SIG-M5 treated with dmso at 0.1 percent for 504 hours (cell line): ENCODE measurements at regions not wholly inside any gene's neighbourhood (a gene's known extent, or its start where the extent isn't known, plus 50 kb on each side); places are given as distances from the start of the nearest gene placed in this dataset.

Experiments used
- DNase-seq: peaks from one replicate; lab custom pipeline; 2025; ENCODE audit not compliant: unreplicated experiment; lab: John Stamatoyannopoulos, UW

DNA sequence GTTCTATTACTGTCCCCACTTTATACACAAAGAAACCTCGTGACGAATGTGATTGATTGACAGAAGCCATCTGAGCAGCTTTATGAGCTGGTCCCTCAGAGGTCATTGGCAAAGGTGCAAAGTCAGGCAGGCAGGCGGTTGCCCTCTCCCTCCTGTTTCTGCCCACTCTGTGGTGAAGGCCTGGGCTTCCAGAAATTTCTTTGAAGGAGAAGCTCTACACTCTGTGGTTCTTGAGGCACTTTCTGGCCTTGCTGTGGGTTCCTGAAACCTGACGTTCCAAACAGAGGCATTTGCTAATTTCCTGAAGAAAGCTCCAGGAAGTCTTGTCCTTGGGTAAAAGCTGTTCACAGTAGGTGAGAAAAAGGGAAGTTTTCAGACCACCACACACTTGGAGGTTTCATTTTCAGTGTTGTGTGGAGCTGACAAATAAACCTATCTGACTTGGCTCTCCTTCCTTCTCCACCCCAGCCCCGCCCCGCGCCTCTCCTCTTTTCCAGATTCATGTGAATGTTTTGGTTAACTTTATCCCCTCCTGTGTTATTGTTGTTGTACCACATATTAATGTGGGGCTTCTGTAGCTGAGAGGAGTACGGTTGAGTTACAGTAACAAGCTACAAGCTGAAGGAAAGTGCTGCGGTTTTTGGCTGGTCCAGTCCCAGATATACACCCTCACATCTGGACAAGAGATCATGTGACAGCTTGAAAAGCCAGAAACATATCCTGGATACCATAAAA, 274.1 kb downstream of the CLIC5 start:
- DNase-seq = peak; percentile 80

DNA sequence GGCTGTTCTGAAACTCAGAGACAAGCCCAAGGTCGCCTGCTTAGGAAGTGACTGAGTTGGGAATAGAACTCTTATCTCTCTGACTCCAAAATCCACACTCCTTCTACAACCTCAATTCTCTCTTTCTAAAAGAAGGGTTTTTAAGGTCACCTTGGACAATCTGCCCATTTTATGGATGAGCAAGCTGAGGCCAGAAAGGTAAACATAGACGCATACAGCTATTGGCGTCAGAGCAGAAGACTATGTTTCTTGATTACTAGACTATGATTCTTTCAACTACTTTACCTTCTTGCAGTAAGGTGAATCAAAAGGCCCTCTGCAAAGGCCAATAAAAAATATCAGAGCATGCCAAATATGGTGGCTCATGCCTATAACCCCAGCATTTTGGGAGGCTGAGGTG, 276.6 kb downstream of the CLIC5 start:
- DNase-seq = no peak

DNA sequence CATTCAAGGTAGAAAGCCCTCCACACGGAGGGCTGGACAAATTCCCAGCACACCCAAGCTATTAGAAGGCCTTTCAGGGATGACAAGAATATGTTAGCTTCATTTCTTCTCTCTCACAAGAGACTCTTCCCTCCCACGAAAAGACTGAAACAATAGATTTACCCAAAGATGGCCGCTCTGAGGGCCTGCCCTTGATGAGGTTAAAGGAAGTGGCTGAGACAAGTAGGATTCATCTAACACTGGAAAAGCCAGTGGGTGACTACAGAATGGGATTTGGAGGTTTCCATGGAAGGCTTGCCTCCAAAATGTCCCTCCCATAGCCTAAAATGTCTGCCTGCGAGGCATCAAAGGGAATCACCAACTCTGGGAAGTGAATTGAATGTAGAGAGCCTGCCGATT, 277.6 kb downstream of the CLIC5 start:
- no peak for DNase-seq

DNA sequence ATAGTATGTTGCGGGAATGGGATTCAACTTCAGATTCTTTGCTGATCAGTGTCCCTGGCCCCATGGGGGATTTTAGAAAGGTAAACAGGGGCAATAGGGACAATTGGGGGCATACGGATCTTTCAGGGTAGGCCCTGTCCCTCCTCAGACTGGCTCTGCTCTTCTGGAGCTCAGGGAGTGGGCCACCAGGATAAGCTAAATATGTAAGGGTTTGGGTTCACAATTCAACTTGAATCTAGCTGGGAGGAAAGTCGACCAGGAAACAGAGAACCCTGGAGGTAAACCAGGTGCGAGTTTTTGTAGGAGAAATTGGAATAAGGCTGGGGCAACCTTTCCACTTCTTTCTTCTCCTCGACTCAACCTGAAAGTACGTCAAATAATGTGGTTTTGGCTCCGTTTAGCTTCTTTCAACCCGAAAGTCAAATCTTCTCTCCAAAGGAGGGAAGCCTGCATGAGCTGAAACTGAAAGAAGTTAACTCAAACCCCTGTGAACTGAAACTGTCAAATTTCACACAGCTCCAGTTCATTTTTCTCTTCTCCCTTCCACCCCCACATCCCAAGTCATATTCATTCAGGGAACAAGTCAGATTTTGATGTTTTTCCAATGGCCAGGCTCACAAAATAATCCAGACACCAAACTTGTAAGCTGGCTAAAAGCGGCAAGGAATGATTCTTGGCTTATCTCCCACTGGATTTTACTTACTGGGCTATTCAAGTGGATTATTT, 278.2 kb downstream of the CLIC5 start:
- no peak for DNase-seq

DNA sequence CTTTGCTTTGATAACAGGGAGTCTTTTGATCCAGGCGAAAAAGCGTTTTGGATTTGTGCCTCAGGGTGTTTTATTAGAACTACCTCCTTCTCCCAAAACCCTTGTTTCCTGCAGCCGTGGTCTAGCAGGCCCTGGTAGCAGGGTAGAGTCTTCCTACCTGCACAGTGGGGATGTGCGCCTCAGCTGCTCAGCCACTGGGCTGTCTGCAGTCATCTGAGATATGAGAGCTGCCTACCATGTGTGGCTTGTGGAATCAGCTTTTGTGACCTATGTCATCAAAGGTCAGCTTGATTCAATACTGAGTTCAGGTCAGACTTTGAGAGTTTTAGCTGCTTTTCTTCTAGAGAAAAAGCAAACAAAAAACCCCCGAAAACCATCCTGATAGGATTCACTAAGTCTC, 279.5 kb downstream of the CLIC5 start:
- no peak for DNase-seq

DNA sequence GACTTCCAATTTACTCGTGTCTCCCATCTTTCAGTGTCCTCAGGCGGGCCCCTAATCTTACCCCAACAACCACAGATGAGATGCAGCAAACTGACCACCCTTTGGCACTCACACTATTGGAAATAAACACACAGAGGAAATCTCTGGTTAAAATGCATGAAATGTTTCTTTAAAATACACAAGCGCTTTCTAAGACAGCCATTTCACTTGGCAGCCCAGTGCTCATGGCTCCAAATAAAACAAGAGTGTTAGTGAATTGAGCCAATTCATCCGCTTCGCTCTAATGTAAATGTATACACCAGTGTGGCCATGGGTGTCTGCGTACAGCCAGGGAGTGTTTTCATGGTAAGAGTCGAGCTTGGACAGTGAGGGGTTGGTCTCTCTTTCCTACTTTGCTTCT, 282.9 kb downstream of the CLIC5 start:
- no peak for DNase-seq

DNA sequence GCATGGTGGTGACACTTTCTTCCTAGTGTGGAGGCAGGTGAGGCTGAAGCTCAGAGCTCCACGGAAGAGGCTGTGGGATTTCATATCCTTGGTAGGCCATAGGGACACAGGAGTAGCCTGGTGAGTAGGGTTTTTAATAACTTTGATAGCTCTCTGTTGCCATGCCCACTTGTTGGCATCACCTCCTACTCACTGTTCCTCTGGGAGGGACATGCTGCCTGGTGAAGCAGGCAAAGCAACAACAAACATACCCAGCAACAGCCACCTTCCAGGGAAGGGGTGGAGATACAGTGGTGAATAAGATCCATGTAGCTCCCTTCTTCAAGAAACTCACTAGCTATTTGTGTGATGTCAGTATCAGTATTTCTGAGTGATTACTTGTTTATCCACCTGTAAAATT, 285.4 kb downstream of the CLIC5 start:
- DNase-seq = no peak

DNA sequence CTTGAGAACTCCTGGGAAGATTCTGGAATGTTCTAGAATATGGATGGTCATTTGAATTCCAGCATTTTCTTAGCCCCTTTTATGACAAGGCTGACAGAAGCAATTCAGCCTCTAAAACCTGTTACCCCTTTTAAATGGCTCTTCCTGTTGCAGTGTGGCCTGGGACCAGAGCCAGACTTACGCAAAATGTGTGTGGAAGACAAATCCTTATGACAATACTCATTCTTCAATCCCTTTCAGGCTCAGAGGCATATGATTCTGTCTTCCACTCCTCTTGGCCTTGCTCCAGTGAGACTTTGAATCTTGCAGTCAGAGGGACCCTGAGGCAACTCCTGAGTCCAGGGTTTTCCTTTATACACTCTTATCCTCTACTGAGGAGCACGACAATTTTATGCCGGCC, 287.0 kb downstream of the CLIC5 start:
- DNase-seq = no peak

DNA sequence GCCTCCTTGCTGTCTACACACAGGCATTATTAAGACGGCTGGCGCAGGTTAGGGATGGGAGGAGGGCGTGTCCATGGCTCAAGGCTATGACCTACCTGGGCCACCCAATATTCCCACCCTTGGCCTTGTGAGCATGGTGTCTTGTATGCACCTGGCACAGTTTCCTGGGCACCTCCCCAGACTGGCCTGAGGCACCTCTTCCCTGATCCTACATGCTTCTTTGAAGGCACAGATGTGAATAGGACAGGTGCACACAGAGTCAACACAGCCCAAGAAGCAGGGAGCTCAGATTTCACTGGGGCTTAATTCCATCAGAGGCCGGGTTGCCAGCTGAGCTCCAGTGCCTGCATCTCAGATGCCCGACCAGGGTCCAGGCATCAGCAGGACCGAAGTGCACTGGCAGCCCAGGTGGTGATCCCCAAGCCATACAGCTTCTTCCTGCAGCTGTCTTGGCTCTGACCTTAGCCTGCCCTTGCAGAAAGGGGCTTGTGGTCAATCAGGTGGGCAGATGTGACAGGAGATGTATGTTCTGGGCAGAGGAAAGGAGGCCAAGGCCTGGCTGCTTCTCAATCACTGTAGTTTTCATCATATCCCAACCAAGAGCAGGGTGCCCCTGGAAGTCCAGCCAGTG, 287.7 kb downstream of the CLIC5 start:
- DNase-seq = no peak

DNA sequence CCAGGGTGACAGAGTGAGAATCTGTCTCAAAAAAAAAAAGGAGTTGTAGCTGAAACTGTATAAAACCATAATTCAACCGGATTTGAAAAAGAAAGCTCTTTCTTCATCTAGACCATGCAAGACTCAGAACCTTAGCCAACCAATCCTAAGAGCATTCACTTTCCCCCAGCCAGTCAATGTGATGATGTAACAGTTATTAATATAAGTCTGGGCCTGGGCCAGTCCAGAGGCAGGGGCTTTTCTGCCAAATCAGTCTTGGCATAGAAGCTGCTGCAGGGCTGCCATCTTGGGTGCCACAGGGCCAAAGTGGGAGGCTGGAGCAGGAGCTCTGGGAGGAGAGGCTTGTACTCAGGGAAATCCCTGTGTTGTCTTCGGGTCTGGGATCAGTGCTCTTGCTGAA, 288.4 kb downstream of the CLIC5 start:
- no peak for DNase-seq

DNA sequence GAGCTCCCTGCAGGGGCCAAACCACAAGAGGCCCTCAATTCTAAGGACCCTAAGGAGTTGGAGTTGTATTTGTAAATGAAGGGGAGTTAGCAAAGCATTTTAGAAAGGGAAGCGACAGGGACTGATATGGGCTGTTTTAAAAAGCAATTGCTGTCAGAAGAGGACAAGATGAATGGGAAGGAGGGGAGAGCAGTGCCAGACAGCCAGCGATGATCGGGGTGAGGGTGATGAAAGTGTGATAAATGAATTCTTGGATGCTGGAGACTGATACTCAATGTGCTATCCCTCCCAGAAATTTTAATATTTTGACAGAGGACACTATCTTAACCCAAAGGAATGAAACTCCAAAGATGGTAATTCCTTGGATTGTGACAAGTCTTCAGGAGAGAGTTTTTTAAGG, 289.2 kb downstream of the CLIC5 start:
- no peak for DNase-seq

DNA sequence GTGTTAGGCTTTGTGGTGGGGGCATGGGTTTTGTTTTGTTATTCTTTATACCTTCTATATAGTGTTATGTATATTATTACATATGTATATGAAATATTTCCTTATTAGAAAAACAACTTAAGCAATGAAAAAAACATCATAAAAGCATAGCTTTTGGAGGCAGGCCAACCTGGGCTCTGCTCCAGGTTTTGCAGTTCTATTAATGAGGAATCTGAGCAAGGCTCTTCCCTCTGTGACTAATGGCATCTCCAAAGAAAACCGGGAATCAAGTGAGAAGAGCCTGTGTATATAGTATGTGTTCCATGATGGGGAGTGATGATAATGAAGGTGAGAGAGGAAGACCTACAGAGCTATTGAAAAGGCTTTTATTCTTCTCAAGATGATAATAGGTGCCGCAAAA, 291.1 kb downstream of the CLIC5 start:
- DNase-seq = no peak

DNA sequence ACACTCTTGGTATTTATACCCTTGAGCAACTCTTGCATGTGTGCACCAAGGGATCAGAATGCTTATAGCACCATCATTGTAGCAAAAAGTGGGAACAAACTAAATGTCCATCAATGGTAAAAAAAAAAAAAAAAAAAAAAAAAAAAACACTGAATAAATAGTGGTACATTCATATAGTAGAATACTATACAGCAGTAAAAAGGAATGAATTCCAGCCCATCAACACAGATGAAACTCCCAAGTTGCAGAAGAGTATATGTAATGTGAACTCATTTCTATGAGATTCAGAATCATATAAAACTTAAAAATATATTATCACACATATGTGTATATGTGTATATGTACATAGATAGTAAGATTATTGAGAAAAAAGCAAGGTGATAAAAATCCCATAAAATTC, 291.6 kb downstream of the CLIC5 start:
- DNase-seq = no peak

DNA sequence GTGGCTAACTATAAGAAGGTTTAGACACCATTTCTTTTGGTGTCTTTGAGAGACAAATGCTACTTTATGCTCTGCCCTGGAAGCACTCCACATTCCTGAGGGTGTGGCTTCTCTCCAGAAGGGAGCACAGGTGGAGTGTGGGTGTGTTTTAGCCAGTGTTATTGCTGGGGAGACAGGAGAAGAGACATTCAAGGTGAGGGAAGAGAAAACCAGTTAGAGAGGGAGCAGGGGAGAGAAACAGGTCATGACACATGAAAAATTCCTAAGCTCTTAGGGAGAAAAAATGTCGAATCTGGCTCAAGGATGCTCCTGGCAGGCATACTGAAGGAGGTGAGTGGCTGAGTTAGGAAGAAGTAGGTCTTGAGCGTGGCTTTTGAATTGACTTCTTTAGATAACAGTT, 292.8 kb downstream of the CLIC5 start:
- no peak for DNase-seq

DNA sequence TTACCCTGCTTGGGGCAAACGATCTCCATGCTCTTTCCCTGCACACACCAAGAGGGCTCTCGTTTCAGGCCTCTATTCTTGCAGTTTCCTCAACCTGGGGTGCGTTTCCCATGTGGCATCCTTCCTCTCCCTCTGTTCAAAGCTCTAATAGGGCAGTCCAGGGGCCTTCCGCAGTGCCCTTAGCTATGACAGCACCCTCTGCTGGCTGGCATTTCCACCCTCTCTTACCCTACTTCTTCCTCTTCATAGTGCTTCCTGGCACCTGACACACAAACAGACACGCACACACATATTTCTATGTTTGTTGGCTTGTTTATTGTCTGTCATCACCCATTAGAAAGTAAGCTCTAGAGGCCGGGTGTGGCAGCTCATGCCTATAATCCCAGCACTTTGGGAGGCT, 294.0 kb downstream of the CLIC5 start:
- DNase-seq = no peak

DNA sequence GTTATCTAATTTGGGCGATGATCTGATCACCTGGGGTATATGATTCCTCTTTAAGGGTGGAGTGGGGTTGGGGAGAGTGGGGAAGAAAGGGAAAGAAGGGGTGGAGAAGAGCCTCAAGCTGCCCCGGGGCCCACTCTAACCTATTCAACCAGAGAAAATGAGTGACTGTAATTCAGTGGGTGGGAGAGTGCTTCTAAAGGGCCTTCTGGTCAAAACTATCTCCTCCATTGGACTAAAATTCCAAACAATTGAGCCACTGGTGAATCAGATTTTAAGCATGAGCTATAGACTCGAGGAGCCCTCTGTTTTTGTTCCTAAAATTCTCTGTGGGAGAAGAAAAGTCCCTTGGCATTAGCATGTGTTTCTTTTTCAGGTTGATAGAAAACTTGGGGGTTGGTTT, 296.8 kb downstream of the CLIC5 start:
- no peak for DNase-seq

DNA sequence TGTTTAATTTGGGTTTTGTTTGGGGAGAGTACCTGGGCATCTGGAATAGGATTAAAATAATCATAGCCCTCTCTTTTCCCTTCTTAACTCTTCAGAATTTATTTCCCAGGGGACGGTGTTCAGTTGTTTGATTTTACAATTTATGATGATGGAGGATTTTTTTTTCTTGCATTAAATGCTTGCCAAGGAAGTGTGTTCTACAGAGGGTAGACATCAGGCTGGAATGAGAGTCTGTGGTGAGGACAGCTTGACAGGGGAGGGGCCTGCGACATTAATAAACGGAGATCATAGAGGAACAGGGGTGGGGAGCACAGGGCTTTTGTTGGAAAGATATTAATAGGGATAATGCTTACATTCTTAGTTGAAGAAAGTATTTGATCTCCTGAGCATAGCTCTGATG, 297.5 kb downstream of the CLIC5 start:
- DNase-seq = no peak

DNA sequence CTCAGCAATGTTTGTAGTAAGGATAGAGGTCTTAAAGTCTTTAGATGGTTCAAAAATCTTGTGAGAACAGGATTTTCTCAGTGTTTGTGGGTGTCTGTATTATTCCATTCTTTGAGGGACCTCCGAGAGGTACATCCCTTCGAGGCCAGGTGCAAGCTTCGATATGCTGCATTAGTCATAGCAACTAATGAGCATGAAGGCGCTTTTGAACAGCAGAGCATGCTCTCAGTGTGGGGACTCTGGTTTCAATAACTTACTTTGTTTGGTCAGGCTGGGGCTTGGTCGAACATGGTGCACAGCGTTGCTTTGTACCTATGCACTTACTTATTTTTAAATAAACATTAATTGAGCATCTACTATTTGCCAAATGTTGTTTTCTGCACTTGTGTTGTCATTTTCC, 297.9 kb downstream of the CLIC5 start:
- DNase-seq = no peak

DNA sequence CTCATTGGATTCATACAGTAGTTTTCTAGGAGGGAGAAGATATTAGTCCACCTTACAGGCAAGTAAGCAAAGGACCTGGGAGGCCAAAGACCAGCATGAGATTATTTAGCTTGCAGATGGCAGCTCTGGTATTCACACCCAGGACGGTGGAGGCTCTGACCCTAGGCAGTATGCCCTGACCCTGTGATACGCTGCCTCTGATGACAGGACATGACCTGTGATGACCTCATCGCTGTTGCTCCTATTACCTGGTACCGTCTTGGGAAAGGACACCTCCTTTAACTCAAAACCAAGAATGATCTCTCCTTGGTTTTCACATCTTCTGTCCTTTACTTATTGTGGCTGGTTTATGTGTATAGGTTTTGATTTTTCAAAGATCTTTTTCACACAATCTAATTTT, 298.6 kb downstream of the CLIC5 start:
- no peak for DNase-seq

DNA sequence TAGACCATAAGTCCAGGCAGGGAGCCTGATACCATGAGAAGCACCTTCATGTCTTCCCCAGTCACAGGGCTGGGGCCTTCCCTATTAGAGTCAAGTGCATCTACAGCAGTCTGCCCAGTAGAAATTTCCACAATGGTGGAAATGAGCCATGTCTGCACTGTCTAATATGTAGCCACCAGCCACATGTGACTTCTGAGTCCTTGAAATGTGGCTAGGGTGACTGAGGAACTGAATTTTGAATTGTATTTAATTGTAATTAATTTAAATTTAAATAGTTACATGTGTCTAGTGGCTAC, 300.2 kb downstream of the CLIC5 start:
- no peak for DNase-seq

DNA sequence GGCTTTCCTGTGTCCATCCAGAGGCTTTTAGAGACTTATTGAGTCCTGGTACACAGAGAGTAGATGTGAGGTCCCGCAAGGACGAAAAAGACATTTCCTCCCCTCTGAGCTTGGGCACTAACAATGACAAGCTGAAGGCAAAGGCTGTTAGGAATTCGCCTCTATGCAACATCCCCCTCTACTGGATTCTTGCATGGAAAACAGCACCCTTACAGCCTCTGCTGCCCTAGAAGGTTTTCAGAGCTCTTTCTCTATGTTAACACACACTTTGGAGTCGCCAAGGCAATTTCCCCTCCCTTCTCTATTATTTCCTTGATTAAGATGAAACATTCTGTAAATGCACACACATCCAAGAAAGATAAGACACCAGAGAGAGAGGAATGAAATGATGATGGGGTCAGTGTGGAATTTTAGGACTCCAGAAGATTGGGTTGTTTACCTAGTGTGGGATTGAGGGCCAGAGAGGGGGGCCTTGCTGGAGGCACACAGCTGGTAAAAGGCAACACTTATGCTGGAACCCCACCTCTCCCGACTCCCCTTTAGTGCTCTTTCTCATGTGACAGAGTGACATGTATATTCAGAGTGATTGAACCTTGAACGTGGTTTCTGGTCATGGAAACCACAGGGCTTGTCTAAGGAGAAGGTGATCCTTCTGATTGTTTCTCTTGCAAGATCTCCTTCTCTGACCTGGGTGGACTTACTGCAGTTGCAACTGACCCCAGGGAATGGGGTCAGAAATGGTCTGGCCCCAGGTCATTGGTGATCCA, 300.7 kb downstream of the CLIC5 start:
- peak; percentile 68 for DNase-seq
